BLaER1 treated with 17β-estradiol and CSF1 and Interleukin-3, amounts not matched to agents 10 nM and 100 nM (cell line): ENCODE measurements at regions not wholly inside any gene's neighbourhood (a gene's known extent, or its start where the extent isn't known, plus 50 kb on each side); places are given as distances from the start of the nearest gene placed in this dataset.

Experiments used
- H3K27ac ChIP-seq, 11 experiments: shearing (Covaris generic); formaldehyde crosslinking; 2 replicates each; pipeline ENCODE4 v1.8.1; 2022
- H3K27me3 ChIP-seq, 11 experiments: shearing (Covaris generic); formaldehyde crosslinking; 2 replicates each; pipeline ENCODE4 v1.8.1; 2022
- H3K36me3 ChIP-seq, 11 experiments: shearing (Covaris generic); formaldehyde crosslinking; 2 replicates each; pipeline ENCODE4 v1.8.1; 2022
- H3K4me1 ChIP-seq, 10 experiments: shearing (Covaris generic); formaldehyde crosslinking; 2 replicates each; pipeline ENCODE4 v1.8.1; 2022
- H3K4me2 ChIP-seq, 11 experiments: shearing (Covaris generic); formaldehyde crosslinking; 2 replicates each; pipeline ENCODE4 v1.8.1; 2022
- H3K4me3 ChIP-seq, 10 experiments: shearing (Covaris generic); formaldehyde crosslinking; 2 replicates each; pipeline ENCODE4 v1.8.1; 2022
- H3K9ac ChIP-seq, 11 experiments: shearing (Covaris generic); formaldehyde crosslinking; 2 replicates each; pipeline ENCODE4 v1.8.1; 2022
- H3K9me3 ChIP-seq, 11 experiments: shearing (Covaris generic); formaldehyde crosslinking; replicated peaks in 1 of 11; 2 replicates each; pipeline ENCODE4 v1.8.1; 2022
- H4K20me1 ChIP-seq, 11 experiments: shearing (Covaris generic); formaldehyde crosslinking; 2 replicates each; pipeline ENCODE4 v1.8.1; 2022
- Cebpa-rat ChIP-seq, 11 experiments: shearing (Covaris generic); IDR thresholded peaks; 2 replicates each; pipeline ENCODE4 v1.8.1; 2022

DNA sequence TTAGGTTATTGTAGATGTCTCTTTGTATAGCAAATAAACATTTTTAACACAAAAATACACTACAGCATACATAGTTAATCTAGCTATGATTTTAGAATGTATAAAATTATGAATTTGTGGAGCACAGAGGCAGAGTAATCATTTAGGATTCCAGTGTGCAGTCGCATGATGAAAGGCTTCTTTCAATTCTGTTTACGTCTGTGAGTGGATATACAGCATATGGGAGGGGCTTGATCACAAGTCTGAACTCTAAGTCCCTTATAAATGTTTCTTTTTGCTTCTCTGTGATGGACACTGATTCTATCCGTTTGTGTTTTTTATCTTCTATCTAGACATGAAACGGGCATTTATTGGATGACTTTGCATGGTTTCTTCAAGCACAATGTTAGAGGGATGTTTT is 1239.6 kb upstream of the AGA start:
- Histone ChIP-seq H3K36me3 (no peaks in the 10 kb centered on the region), H3K4me3 (no peak overlapping the region), H3K9ac (no peak overlapping the region), H3K4me2 (no peak overlapping the region), H4K20me1 (no peaks in the 10 kb centered on the region), H3K9me3 (no peaks in the 10 kb centered on the region), H3K27ac (no peak overlapping the region), H3K4me1 (no peaks in the 10 kb centered on the region), H3K27me3 (no peaks in the 10 kb centered on the region)
- TF ChIP-seq Cebpa-rat (IDR thresholded peaks at IDR 0.05), result no peak

DNA sequence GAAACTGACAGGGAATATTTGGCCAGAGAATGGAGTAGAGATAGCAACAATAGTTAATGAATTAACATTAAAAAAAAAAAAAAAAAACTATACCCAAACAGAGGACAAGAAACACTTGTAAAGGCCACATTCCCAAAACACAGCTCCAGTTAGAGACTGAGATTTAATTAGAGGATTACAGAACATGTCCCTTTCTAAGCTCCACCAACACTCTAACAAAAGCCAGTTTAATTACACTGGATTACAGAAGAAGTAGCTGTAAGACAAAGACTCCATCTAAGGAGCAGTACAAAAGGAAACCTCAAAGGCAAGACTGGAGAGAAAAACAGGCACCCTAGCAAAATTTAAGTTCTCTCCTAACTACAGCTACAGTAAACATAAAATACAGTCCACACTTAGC is 1247.7 kb upstream of the AGA start:
- H4K20me1 ChIP-seq, result no peaks in the 10 kb centered on the region
- H3K27ac ChIP-seq, result no peak overlapping the region
- H3K27me3 ChIP-seq, result no peaks in the 10 kb centered on the region
- H3K9me3 ChIP-seq, result no peaks in the 10 kb centered on the region
- no peak for TF ChIP-seq Cebpa-rat (IDR thresholded peaks at IDR 0.05)
- H3K4me2 ChIP-seq, result no peak overlapping the region
- peaks cover 11 to 18% (median 13%) of the 10 kb centered on the region in 10 experiments for H3K4me1 ChIP-seq
- no peak overlapping the region for H3K4me3 ChIP-seq
- no peaks in the 10 kb centered on the region for H3K36me3 ChIP-seq
- no peak overlapping the region for H3K9ac ChIP-seq

DNA sequence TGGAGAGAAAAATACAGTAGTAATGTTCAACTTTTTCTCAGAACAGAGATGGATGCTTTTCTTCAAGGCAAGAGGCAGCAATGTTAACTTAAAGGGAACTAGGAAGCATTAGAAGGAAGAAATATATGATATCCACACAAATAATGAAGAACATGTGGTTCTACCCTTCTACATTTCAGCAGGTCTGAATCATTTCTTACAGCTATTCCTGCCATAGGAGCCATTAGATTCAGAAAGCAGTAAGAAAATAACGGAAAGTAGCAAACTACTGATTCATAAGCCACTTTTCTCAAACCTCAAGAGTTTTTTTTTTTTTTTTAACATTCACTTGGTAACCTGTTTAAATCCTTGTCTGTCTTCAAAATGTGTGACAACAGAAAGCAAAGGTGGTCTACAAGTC is 1251.6 kb upstream of the AGA start:
- H3K4me1 ChIP-seq, result peaks cover 11 to 23% (median 18%) of the 10 kb centered on the region in 10 experiments
- H3K9me3 ChIP-seq, result no peaks in the 10 kb centered on the region
- no peak for TF ChIP-seq Cebpa-rat (IDR thresholded peaks at IDR 0.05)
- H3K4me3 ChIP-seq, result no peak overlapping the region
- peak overlapping the region in 4 of 11 experiments; percentile 10 to 16 (median 14); a peak in 2 of 22 replicates for H3K4me2 ChIP-seq
- H3K27me3 ChIP-seq, result no peaks in the 10 kb centered on the region
- H4K20me1 ChIP-seq, result no peaks in the 10 kb centered on the region
- H3K9ac ChIP-seq, result no peak overlapping the region
- no peak overlapping the region; a peak in 1 of 22 replicates for H3K27ac ChIP-seq
- no peaks in the 10 kb centered on the region for H3K36me3 ChIP-seq

DNA sequence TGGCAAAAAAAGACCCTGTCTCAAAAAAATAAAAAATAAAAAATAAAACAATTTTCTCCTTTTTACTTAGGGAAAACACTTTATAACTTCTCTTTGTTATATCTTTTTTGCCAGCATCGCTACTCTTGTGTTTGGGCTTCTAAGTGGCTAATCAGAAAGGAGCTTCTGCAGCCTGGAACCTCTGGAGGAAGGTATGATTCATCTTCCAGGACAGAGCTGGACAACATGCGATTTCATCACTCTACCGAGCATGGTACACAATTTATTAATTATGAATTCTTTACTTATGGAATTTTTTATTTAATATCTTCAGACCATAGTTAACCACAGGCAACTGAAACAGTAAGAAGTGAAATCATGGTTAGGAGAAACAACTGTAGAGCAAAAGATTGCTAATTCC is 1254.3 kb upstream of the AGA start:
- H3K9me3 ChIP-seq, result no peaks in the 10 kb centered on the region
- H3K27me3 ChIP-seq, result no peaks in the 10 kb centered on the region
- no peak for TF ChIP-seq Cebpa-rat (IDR thresholded peaks at IDR 0.05)
- no peak overlapping the region for H3K4me3 ChIP-seq
- no peak overlapping the region for H3K4me2 ChIP-seq
- H4K20me1 ChIP-seq, result no peaks in the 10 kb centered on the region
- H3K36me3 ChIP-seq, result no peaks in the 10 kb centered on the region
- no peak overlapping the region for H3K27ac ChIP-seq
- H3K9ac ChIP-seq, result no peak overlapping the region
- peaks cover 11 to 23% (median 18%) of the 10 kb centered on the region in 10 experiments for H3K4me1 ChIP-seq

DNA sequence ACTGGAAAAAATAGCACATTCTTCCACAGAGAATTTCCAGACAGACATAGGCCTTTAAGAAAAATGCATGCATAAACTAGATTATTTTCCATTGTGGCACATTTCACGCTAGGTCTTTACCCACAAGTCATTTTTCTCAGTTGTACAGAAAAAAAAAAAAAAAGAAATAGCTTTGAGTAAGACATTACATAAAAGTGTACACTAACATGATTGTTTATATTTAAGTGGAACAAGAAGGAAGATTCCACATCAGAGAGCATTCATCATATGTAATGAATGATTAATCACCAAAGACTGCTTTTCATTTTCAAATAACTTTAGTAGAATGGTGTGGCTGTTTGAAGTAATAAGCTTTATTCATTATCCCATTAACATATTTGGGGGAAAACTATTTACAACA is 1270.2 kb upstream of the AGA start:
- H4K20me1 ChIP-seq, result no peaks in the 10 kb centered on the region
- H3K27me3 ChIP-seq, result no peaks in the 10 kb centered on the region
- no peaks in the 10 kb centered on the region for H3K36me3 ChIP-seq
- no peak overlapping the region for H3K4me3 ChIP-seq
- H3K9ac ChIP-seq, result no peak overlapping the region
- H3K9me3 ChIP-seq, result peaks cover 0 to 4% (median 0%) of the 10 kb centered on the region in 11 experiments; a peak in 1 of 22 replicates
- H3K4me2 ChIP-seq, result no peak overlapping the region
- H3K4me1 ChIP-seq, result no peaks in the 10 kb centered on the region
- H3K27ac ChIP-seq, result no peak overlapping the region
- no peak for TF ChIP-seq Cebpa-rat (IDR thresholded peaks at IDR 0.05)

DNA sequence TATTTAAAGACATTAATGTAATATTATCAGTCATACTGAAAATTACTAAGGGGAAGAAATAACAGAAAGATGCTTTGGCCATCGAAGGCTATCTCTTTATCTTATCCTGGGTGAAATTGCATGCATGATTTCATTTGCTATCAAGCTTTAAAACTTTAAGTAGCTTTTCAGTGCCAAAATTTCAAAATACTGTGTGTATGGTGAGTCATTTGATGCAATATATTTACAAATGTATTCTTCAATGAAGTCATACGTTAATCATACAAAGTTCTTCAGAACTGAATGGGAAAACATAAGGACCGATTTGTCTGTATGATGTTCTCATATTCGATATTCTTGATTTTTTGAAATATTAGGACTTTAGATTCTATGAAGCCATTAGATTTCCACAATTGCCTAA is 1295.8 kb upstream of the AGA start:
- H3K4me3 ChIP-seq, result no peak overlapping the region
- TF ChIP-seq Cebpa-rat (IDR thresholded peaks at IDR 0.05), result no peak

DNA sequence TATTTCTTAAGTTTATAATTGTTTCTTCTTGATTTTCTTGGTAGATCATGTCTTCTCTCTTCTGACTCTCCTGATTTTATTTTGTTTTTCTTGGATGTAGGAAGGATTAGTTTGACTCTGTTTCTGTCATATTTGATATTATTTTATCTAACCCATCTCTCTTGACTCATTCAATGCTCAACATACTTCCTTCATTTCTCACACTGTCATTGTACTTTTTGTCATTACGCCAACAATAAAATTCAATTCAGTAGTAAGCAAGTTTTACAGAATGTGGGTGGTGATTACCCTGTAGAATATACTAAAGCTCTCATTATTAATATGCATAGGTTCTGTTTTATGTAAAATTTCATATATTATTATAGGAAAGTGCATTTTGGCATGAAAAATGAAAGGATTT is 1303.0 kb upstream of the AGA start:
- H3K27me3 ChIP-seq, result no peaks in the 10 kb centered on the region
- H3K4me1 ChIP-seq, result no peaks in the 10 kb centered on the region
- H3K36me3 ChIP-seq, result no peaks in the 10 kb centered on the region
- no peak overlapping the region for H3K9ac ChIP-seq
- no peaks in the 10 kb centered on the region for H4K20me1 ChIP-seq
- H3K9me3 ChIP-seq, result no peaks in the 10 kb centered on the region
- no peak overlapping the region for H3K4me2 ChIP-seq
- H3K27ac ChIP-seq, result no peak overlapping the region
- H3K4me3 ChIP-seq, result no peak overlapping the region
- TF ChIP-seq Cebpa-rat (IDR thresholded peaks at IDR 0.05), result no peak

More for the DNA sequence above, 1295.8 kb upstream of the AGA start:
- H3K27me3 ChIP-seq, result no peaks in the 10 kb centered on the region
- H3K27ac ChIP-seq, result no peak overlapping the region
- H3K4me1 ChIP-seq, result no peaks in the 10 kb centered on the region
- no peak overlapping the region for H3K9ac ChIP-seq
- no peaks in the 10 kb centered on the region for H3K9me3 ChIP-seq
- no peak overlapping the region for H3K4me2 ChIP-seq
- no peaks in the 10 kb centered on the region for H4K20me1 ChIP-seq
- H3K36me3 ChIP-seq, result no peaks in the 10 kb centered on the region

DNA sequence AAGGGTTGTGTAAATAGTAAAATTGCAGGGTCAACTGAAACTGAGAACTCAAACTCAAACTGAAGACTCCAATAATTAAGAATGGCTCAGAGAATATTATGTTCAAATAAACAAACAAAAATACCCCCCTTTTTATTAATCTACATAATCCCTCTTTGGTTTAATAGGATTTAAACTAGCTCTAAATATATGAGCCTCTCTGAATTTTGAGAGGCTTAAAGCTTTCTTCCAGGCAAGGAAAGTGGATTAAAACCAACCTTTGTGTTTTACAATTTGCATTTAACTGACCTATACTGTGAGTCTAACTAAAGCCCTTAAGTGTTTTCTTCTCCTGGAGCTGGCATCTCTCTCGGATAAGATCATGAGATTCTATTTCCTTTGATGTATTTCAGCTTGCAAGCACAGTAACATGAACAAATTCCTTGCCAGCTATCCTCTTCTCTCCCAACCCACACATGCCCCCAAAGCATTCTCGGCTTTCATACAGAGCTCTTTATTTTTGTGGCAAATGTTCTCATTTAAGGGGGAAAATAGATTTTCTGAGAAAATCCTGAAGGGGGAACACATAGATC is 1310.8 kb upstream of the AGA start:
- no peaks in the 10 kb centered on the region for H3K4me1 ChIP-seq
- no peaks in the 10 kb centered on the region for H4K20me1 ChIP-seq
- H3K9me3 ChIP-seq, result no peaks in the 10 kb centered on the region
- H3K27me3 ChIP-seq, result no peaks in the 10 kb centered on the region
- H3K9ac ChIP-seq, result no peak overlapping the region
- H3K36me3 ChIP-seq, result no peaks in the 10 kb centered on the region
- no peak for TF ChIP-seq Cebpa-rat (IDR thresholded peaks at IDR 0.05)
- no peak overlapping the region for H3K4me2 ChIP-seq
- no peak overlapping the region for H3K27ac ChIP-seq
- no peak overlapping the region for H3K4me3 ChIP-seq

DNA sequence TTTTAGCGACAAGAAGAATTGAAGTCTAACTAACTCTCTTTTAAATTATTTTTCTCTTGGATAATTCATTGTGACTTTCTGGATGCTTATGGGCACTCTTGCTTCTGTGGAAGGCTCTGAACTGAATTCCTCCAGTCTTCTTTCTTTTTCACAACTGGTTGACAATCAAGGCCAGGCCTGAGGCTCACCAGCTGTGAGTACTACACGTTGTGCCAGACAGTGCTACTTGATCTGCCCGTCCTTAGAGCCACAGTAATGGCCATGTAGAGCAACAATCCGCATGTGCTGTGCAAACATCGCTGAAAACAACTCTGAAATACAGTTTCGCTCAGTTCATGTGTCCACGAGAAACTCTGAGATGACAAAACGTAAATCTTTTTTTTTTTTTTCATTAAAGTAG is 1336.3 kb upstream of the AGA start:
- Histone ChIP-seq H3K27me3 (no peaks in the 10 kb centered on the region), H3K27ac (no peak overlapping the region), H4K20me1 (no peaks in the 10 kb centered on the region), H3K4me2 (no peak overlapping the region), H3K9me3 (no peaks in the 10 kb centered on the region), H3K9ac (no peak overlapping the region), H3K4me1 (no peaks in the 10 kb centered on the region), H3K36me3 (no peaks in the 10 kb centered on the region), H3K4me3 (no peak overlapping the region)
- TF ChIP-seq Cebpa-rat (IDR thresholded peaks at IDR 0.05), result no peak

DNA sequence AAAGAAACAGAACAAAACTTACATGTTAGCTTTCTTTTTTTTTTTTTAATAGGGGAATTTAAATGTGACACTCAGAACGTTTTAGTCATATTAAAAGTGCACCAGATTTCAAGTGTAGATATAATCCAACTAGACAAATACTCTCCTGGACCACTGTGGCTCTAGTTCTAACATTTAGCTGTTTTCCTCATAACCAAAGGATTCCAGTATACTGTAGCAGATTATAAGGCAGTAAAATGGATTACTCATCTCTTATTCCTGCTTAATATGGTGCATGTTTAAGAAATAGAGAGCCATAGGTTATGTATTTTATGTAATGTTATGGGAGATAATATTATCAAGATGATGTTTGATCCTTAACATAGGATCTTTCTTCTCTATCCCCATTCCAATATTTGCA is 1339.5 kb upstream of the AGA start:
- Histone ChIP-seq H3K9ac (no peak overlapping the region), H4K20me1 (no peaks in the 10 kb centered on the region), H3K27ac (no peak overlapping the region), H3K4me3 (no peak overlapping the region), H3K4me1 (no peaks in the 10 kb centered on the region), H3K4me2 (no peak overlapping the region), H3K9me3 (no peaks in the 10 kb centered on the region), H3K36me3 (no peaks in the 10 kb centered on the region), H3K27me3 (no peaks in the 10 kb centered on the region)
- TF ChIP-seq Cebpa-rat (IDR thresholded peaks at IDR 0.05), result no peak
